Esophagus muscularis mucosa (tissue), 4 donors: ENCODE measurements at regions not wholly inside any gene's neighbourhood (a gene's known extent, or its start where the extent isn't known, plus 50 kb on each side); places are given as distances from the start of the nearest gene placed in this dataset.

ENCODE experiments used
- DNase-seq: peaks from one replicate; pipeline ENCODE4 v3.0.0-alpha.2; 2017; ENCODE audit errors: extremely low spot score
- H3K27ac ChIP-seq, 4 donors: fragments of 200-600 bp; sonication (generic); replicated peaks in 1 of 4; 1 replicate in 3 of 4; 2 replicates in 1 of 4; pipeline ENCODE4 v1.5.1; 2016 to 2019; ENCODE audit warnings: mild to moderate bottlenecking in 1 of 4
- H3K27me3 ChIP-seq, 4 donors: fragments of 200-600 bp; sonication (generic); one replicate each; pipeline versions ENCODE4 v1.5.1 to v1.6.0; 2016 to 2019
- H3K36me3 ChIP-seq, 4 donors: fragments of 200-600 bp; sonication (generic); one replicate each; pipeline ENCODE4 v1.5.1; 2016 to 2019
- H3K4me1 ChIP-seq, 4 donors: fragments of 200-600 bp; sonication (generic); one replicate each; pipeline ENCODE4 v1.5.1; 2016 to 2019
- H3K4me3 ChIP-seq, 4 donors: fragments of 200-600 bp; sonication (generic); 1 replicate in 2 of 4; 2 replicates in 2 of 4; pipeline ENCODE4 v1.5.1; 2016 to 2019; ENCODE audit warnings: mild to moderate bottlenecking in 4 of 4, moderate library complexity in 1 of 4
- H3K9me3 ChIP-seq, 4 donors: fragments of 200-600 bp; sonication (generic); 1 replicate in 3 of 4; 2 replicates in 1 of 4; pipeline ENCODE4 v1.5.1; 2016 to 2019
- EP300 ChIP-seq: sonication (generic); formaldehyde crosslinking; IDR thresholded peaks from one replicate; pipeline ENCODE4 v1.6.1; 2017; ENCODE audit warnings: antibody characterized with exemption
- POLR2A ChIP-seq: fragments of 450-650 bp; IDR thresholded peaks from one replicate; pipeline ENCODE4 v1.6.1; 2017; ENCODE audit warnings: antibody characterized with exemption, moderate library complexity, mild to moderate bottlenecking, low read depth
- POLR2AphosphoS5 ChIP-seq, 2 donors: sonication (generic); formaldehyde crosslinking; IDR thresholded peaks; one replicate each; pipeline ENCODE4 v1.6.1; 2017; ENCODE audit warnings: antibody characterized with exemption in 2 of 2
- WGBS: methylation state at CpG from one replicate; pipeline ENCODE4 v1.1.5; 2018; 5-methylcytosine and 5-hydroxymethylcytosine counted together
- intact Hi-C: fragments of 100-400 bp; cut with DNase I; formaldehyde crosslinking; loops from one replicate; pipeline ENCODE4 v1.15.1; 2023
- TF ChIP-seq, protein P1 (sequence below), 3 experiments: fragments of 200-600 bp in 2 of 3; fragments of 450-650 bp in 1 of 3; sonication (generic) in 2 of 3; IDR thresholded peaks; one replicate each; pipeline ENCODE4 v1.5.1; 2017 to 2019; ENCODE audit warnings: antibody characterized with exemption in 3 of 3, mild to moderate bottlenecking in 2 of 3, moderate library complexity in 1 of 3

DNA sequence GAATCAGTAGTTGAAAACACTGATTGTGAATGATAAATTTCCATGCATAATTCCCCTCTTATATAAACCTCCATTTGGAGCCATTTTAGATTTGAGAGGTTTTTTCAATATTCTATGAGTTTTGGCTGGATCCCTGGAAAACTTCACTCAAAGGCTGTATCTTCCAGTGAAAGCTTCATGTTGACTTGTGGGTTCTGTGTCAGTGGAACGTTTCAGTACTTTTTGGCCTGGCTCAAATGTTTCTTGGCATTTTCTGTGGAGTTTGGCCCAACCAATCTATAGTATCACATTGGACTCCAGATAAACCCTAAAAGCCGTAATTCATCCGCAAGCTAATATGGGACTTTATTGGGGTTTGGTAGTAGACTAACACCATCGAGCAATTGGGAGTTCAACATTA, 172.6 kb upstream of the PRPS1L1 start:
- peak overlapping the region in 3 of 4 donors; percentile 68 to 70 (median 68) for H3K27ac ChIP-seq
- no peaks in the 10 kb centered on the region for H3K9me3 ChIP-seq
- no peaks in the 10 kb centered on the region for H3K27me3 ChIP-seq
- H3K4me1 ChIP-seq = peaks cover 7 to 54% (median 32%) of the 10 kb centered on the region in 4 donors
- H3K4me3 ChIP-seq = no peak overlapping the region
- H3K36me3 ChIP-seq = no peaks in the 10 kb centered on the region
- TF ChIP-seq, protein P1, sequence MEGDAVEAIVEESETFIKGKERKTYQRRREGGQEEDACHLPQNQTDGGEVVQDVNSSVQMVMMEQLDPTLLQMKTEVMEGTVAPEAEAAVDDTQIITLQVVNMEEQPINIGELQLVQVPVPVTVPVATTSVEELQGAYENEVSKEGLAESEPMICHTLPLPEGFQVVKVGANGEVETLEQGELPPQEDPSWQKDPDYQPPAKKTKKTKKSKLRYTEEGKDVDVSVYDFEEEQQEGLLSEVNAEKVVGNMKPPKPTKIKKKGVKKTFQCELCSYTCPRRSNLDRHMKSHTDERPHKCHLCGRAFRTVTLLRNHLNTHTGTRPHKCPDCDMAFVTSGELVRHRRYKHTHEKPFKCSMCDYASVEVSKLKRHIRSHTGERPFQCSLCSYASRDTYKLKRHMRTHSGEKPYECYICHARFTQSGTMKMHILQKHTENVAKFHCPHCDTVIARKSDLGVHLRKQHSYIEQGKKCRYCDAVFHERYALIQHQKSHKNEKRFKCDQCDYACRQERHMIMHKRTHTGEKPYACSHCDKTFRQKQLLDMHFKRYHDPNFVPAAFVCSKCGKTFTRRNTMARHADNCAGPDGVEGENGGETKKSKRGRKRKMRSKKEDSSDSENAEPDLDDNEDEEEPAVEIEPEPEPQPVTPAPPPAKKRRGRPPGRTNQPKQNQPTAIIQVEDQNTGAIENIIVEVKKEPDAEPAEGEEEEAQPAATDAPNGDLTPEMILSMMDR (IDR thresholded peaks at IDR 0.05) = no peak
- TF ChIP-seq EP300 (no peak), POLR2A (no peak), POLR2AphosphoS5 (IDR thresholded peaks at IDR 0.05) (no peak)
- intact Hi-C loops = no loop called here
- no peak for DNase-seq
- 79% methylated on average over 4 of the region's 4 CpGs for WGBS

DNA sequence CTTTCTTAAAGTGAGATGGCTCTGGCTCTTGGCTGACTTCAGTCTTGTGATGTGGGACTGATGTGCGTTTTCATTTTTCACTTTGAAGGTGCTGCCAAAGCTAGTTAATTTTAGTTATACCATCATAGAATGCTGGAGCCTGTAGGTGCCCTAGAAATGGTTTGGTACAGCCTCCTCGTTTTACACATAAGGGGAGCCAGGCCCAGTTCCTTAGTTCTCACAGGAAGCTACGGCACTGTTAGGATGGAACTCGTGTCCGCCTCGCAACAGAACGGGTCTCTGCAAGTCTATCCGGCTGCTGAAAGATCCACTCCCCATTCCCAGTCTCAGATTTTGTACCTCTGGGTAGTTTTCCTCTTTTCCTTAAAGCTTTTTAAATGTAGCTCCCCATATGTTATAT, 173.2 kb upstream of the PRPS1L1 start:
- Histone ChIP-seq H3K9me3 (no peaks in the 10 kb centered on the region), H3K27ac (peak overlapping the region; percentile 65 to 70 (median 68)), H3K4me3 (no peak overlapping the region), H3K27me3 (no peaks in the 10 kb centered on the region), H3K36me3 (no peaks in the 10 kb centered on the region), H3K4me1 (peaks cover 7 to 57% (median 32%) of the 10 kb centered on the region in 4 donors)
- intact Hi-C loops = no loop called here
- no peak for TF ChIP-seq POLR2AphosphoS5 (IDR thresholded peaks at IDR 0.05)
- TF ChIP-seq, protein P1 (IDR thresholded peaks at IDR 0.05) = no peak
- no peak for TF ChIP-seq POLR2A
- no peak for TF ChIP-seq EP300
- no peak for DNase-seq
- 65% methylated on average over 8 of the region's 8 CpGs for WGBS

DNA sequence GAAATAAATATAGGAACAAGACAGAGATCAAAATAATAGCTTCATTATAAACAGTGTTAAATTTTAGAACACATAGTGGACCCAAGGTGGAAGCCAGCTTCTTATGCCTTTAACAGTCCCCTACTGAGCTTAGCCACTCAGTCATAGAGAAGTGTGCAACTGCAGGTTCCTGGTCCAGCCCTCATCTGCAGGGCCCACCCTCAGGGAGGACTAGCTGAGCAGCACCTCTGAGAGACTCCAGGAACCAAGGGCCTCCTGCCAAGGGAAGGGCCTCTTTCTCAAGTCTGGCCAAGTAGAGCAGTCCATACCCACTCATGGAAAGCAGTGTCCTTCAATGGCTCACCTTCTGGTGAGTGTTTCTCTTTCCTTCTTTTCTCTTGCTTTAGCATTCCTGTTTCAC, 173.7 kb upstream of the PRPS1L1 start:
- intact Hi-C loops = no loop called here
- Histone ChIP-seq H3K27me3 (no peaks in the 10 kb centered on the region), H3K9me3 (no peaks in the 10 kb centered on the region), H3K4me3 (no peak overlapping the region), H3K36me3 (no peaks in the 10 kb centered on the region), H3K27ac (peak overlapping the region; percentile 65 to 70 (median 68)), H3K4me1 (peaks cover 7 to 62% (median 34%) of the 10 kb centered on the region in 4 donors)
- no peak for DNase-seq
- TF ChIP-seq, protein P1 (IDR thresholded peaks at IDR 0.05) = no peak
- TF ChIP-seq POLR2A (no peak), EP300 (no peak), POLR2AphosphoS5 (IDR thresholded peaks at IDR 0.05) (peak in 1 of 2 donors; percentile 17)

DNA sequence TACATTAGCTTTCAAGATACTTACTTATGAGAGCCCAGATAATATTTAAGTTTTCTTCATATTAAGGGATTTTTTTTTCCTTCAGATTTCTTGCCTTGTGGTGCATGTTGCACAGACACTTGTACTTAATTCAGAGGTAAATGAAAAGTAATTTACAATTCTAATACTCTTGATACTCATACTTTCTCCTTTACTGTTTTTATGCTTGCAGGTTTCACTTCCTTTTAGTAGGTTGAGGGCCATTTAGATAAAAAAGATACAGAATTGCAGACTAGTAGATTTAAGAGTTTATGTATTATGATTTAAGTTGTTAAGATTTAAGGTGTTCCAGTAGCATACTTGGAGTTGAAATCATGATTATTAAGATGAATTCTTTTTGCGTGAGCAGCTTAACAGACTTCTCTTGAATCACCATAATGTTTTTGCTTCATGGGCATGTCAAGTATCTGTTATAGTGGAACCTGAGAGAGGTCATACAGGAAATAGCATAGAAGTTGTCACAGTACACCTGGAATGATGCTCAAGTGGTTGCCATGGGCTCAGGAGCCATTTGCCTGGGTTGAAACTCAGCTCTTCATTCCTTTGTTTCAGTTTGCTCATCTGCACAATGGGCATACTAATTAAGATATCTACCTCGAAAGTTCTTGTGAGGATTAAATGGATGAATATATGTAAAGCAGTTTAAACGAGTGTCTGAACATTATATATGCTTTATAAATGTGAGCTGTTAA, 174.8 kb upstream of the PRPS1L1 start:
- Histone ChIP-seq H3K36me3 (no peaks in the 10 kb centered on the region), H3K27ac (peak overlapping the region; percentile 16 to 70 (median 68)), H3K9me3 (no peaks in the 10 kb centered on the region), H3K4me1 (peaks cover 7 to 68% (median 41%) of the 10 kb centered on the region in 4 donors), H3K27me3 (no peaks in the 10 kb centered on the region), H3K4me3 (no peak overlapping the region)
- TF ChIP-seq, protein P1 (IDR thresholded peaks at IDR 0.05) = no peak
- TF ChIP-seq EP300 = no peak
- no peak for TF ChIP-seq POLR2AphosphoS5 (IDR thresholded peaks at IDR 0.05)
- TF ChIP-seq POLR2A = no peak
- no peak for DNase-seq
- WGBS = 77% methylated on average over 3 of the region's 3 CpGs
- intact Hi-C loops = no loop called here
